ENCODE measurements at regions not wholly inside any gene's neighbourhood (a gene's known extent, or its start where the extent isn't known, plus 50 kb on each side); places are given as distances from the start of the nearest gene placed in this dataset.

- no peak overlapping the region for H3K27ac ChIP-seq
- no peaks in the 10 kb centered on the region for H3K36me3 ChIP-seq
- DNase-seq (ENCODE audit: low spot score in 2 of 2): no peak
- intact Hi-C loops (cut with DNase I; ENCODE audit: low total_unique reads): no loop called here
- no peaks in the 10 kb centered on the region for H3K9me3 ChIP-seq
- no peak for TF ChIP-seq CTCF (IDR thresholded peaks at IDR 0.05)
- no peak for TF ChIP-seq POLR2A (IDR thresholded peaks at IDR 0.05)
- TF ChIP-seq POLR2AphosphoS5 (IDR thresholded peaks at IDR 0.05): no peak
- H3K4me1 ChIP-seq: no peaks in the 10 kb centered on the region
- H3K27me3 ChIP-seq: no peaks in the 10 kb centered on the region
- no peak overlapping the region for H3K4me3 ChIP-seq
Observed at GRCh38 chr18:2144811-2145210, 426.5 kb downstream of the METTL4 start.

- no peak for DNase-seq (ENCODE audit: low spot score in 2 of 2)
- Histone ChIP-seq H3K27ac (no peak overlapping the region), H3K27me3 (no peaks in the 10 kb centered on the region), H3K36me3 (no peaks in the 10 kb centered on the region), H3K9me3 (no peaks in the 10 kb centered on the region), H3K4me3 (no peak overlapping the region), H3K4me1 (no peaks in the 10 kb centered on the region)
- TF ChIP-seq POLR2AphosphoS5 (IDR thresholded peaks at IDR 0.05): no peak
- TF ChIP-seq POLR2A (IDR thresholded peaks at IDR 0.05): no peak
- no peak for TF ChIP-seq CTCF (IDR thresholded peaks at IDR 0.05)
- intact Hi-C loops (cut with DNase I; ENCODE audit: low total_unique reads): loop anchor here (2.0 kb wide), 1 partner anchor 13 kb away; no protein-coding TSS in a partner anchor
Observed at GRCh38 chr18:2146092-2146491, 425.2 kb downstream of the METTL4 start.

- no peak for DNase-seq (ENCODE audit: low spot score in 2 of 2)
- Histone ChIP-seq H3K27ac (no peak overlapping the region), H3K4me1 (no peaks in the 10 kb centered on the region), H3K27me3 (no peaks in the 10 kb centered on the region), H3K36me3 (no peaks in the 10 kb centered on the region), H3K9me3 (no peaks in the 10 kb centered on the region), H3K4me3 (no peak overlapping the region)
- TF ChIP-seq CTCF (IDR thresholded peaks at IDR 0.05) (no peak), POLR2AphosphoS5 (IDR thresholded peaks at IDR 0.05) (no peak), POLR2A (IDR thresholded peaks at IDR 0.05) (no peak)
- intact Hi-C loops (cut with DNase I; ENCODE audit: low total_unique reads): loop anchor here (2.0 kb wide), 1 partner anchor 14 kb away; no protein-coding TSS in a partner anchor
Observed at GRCh38 chr18:2146754-2147153, 424.6 kb downstream of the METTL4 start.

GRCh38 chr18:2147476-2148230, 423.7 kb downstream of the METTL4 start:
- H3K4me1 ChIP-seq: no peaks in the 10 kb centered on the region
- no peaks in the 10 kb centered on the region for H3K27me3 ChIP-seq
- intact Hi-C loops (cut with DNase I; ENCODE audit: low total_unique reads): loop anchor here (2.0 kb wide), 1 partner anchor 15 kb away; no protein-coding TSS in a partner anchor
- no peak for TF ChIP-seq POLR2AphosphoS5 (IDR thresholded peaks at IDR 0.05)
- no peak for TF ChIP-seq CTCF (IDR thresholded peaks at IDR 0.05)
- TF ChIP-seq POLR2A (IDR thresholded peaks at IDR 0.05): no peak
- H3K27ac ChIP-seq: no peak overlapping the region
- H3K36me3 ChIP-seq: no peaks in the 10 kb centered on the region
- H3K4me3 ChIP-seq: no peak overlapping the region
- no peak for DNase-seq (ENCODE audit: low spot score in 2 of 2)
- no peaks in the 10 kb centered on the region for H3K9me3 ChIP-seq

- no peaks in the 10 kb centered on the region for H3K27me3 ChIP-seq
- H3K4me1 ChIP-seq: no peaks in the 10 kb centered on the region
- H3K9me3 ChIP-seq: no peaks in the 10 kb centered on the region
- no peak overlapping the region for H3K4me3 ChIP-seq
- TF ChIP-seq POLR2A (IDR thresholded peaks at IDR 0.05) (no peak), POLR2AphosphoS5 (IDR thresholded peaks at IDR 0.05) (no peak), CTCF (IDR thresholded peaks at IDR 0.05) (no peak)
- H3K27ac ChIP-seq: no peak overlapping the region
- no peaks in the 10 kb centered on the region for H3K36me3 ChIP-seq
- DNase-seq (ENCODE audit: low spot score in 2 of 2): no peak
- intact Hi-C loops (cut with DNase I; ENCODE audit: low total_unique reads): no loop called here
Observed at GRCh38 chr18:2148823-2149222, 422.5 kb downstream of the METTL4 start.

All from breast epithelium (tissue), 4 donors.